Amygdala (tissue), 56 donors: ENCODE measurements at regions not wholly inside any gene's neighbourhood (a gene's known extent, or its start where the extent isn't known, plus 50 kb on each side); places are given as distances from the start of the nearest gene placed in this dataset.

ENCODE experiments used
- DNase-seq, 56 donors: peaks; one replicate each; lab custom pipeline; 2025; lab: John Stamatoyannopoulos, UW

DNA sequence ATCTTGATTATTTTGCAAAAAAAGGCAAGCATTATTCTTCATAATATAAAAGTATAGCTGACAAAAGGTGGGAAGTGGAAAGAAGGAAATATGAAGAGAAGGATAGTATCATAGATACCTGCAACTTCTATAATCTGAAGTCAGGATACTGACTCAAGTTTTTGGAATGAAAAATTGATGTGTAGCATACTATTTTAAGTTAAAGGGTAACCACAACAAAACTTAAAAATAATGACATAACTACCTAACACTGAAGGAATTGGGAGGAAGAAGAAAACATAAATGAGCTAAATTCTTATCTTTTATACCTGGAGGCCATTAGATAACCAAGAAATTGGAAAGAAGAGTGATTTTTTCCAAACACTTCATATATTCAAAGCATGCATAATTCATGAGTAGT lies 51.8 kb upstream of the TLE1 start:
- no peak for DNase-seq

DNA sequence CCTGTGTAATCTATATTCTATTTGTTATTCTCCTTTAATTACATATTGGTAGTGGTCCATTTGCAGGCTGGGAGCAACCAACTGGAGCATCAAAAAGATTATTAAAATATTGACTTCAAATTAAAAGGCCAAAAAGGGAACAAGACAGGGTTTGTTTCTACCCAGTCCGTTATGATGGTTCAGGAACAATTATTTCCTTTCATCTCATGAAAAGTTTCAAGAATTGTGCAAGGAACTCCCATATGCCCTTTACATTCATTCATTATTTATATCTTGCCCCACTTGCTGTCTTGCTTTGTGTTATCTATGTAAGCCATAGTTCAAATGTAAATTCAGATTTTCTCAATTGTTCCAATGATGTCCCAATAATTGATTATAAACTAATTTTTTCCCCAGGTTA lies 58.7 kb upstream of the TLE1 start:
- no peak for DNase-seq

DNA sequence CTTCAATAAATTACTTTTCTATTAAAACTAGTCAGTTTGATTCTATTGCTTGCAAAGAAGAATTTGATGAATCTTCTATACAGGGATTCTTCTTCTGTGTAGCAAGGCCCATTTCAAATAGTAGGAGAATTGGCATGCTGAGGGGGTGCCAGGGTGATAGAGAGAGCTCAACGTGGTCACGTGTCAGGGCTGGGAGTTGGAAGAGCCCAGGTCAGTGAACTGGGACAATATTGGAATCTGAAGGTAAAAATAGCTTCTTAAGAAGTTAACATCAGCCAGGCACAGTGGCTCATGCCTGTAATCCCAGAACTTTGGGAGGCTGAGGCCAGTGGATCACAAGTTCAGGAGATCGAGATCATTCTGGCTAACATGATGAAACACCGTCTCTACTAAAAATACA lies 64.1 kb upstream of the TLE1 start:
- no peak for DNase-seq

DNA sequence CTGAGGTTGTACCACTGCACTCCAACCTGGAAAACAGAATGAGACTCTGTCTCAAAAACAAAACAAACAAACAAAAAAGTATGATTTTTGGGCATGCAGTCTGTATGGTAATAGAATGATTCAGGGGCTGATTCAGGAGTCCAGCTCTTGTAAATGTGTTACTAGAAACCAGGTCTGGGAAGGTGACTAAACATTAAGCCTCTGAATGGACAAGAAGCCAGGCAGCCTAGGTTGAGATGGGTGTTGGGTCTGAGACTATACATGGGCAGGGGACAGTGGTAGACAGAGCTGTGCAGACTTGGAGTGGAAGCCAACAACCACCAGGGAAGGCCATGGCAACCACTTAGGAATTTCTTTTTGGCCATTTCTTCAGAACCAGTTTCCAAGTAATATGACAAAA lies 64.9 kb upstream of the TLE1 start:
- peak in 1 of 56 donors; percentile 7 for DNase-seq

DNA sequence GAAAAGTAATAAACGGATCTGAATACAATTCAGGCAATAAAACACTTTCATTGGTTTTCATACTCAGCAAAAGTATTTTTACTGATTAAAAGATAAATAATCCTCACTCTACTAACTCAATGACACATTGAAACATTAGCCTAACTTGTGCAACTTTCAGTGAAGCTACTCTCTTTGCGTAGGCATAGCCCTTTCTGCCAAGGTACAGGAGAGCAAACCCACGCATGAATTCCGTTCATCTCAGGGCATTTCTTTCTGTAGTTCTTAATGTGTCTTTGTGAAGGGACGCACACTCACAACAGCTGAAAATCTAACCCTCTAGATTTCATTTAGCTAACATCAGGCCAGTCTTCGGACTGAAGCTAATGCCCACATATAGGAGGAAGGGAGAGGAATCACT lies 66.4 kb upstream of the TLE1 start:
- no peak for DNase-seq

DNA sequence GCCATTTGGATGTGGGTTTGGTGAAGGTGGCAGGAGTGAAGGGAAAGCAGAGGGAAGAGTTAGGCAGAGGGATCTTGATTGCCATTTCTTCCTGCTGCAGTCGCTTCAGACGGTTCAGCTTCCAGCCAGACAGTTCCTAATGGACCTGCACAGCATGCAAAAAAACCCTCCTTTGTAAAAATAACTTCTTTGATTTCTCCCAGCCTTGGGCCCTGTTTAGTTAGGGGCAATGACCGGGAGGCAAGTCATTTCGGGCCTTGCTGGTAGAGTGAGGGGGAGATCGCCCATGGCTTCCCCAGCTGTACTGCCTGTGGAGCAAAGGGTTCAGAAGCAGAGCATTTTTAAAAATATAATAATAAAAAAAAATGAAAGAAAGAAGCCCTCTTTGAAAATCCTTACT lies 67.2 kb upstream of the TLE1 start:
- no peak for DNase-seq

DNA sequence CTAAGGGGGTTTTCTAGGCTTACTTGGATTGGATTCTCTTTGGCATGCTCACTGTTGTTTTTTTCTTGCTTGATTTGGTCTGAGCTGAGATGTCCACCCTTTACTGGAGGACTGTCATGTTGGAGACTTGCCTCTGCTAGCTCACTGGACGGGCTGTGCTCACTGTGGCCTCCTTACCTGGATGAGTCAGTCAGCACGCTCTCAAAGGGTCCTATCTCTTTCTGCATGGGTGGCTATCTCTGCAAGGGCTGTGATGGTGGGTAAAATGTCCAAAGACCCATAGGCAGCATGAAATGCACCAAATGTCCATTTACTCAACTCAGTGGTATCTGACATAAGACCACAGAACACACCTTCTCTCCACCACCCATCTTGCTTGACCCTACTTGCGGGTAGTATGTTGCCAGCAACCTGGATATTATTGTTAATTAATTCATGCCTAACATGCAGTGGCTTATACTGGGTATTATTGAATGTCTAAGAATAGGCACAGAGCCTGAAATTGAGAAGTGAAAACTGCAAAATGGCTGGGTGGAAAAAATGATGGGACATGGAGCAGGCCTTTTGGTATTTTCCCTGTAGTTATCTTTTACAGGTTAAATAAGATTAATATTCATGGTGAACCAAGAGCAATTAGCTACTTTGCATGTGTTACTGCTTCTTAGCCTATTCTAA lies 68.9 kb upstream of the TLE1 start:
- DNase-seq: no peak

DNA sequence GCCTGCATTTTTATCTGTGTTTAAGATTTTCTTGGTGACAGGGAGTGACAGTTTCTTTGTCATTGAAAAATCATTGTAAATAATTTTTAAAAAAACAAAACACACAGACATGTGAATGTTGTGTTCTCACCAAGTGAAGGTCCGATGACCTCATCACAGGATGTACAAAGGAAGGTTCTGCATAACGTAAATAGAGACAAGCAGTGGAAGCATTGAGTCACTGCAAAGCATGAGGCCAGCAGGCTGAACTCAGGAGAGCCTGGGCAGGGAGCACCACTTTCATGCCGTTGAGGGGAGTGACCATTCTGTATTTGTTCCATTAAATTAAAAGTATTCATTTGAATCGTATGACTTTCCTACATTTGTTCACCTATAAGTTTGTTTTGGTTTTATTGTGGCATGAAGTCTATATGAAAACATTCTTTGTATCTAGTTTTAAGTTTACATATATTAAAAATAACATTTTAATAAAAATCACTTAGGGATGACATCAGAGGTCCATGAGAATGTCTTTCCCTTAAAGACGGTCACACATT lies 70.4 kb upstream of the TLE1 start:
- DNase-seq: no peak

DNA sequence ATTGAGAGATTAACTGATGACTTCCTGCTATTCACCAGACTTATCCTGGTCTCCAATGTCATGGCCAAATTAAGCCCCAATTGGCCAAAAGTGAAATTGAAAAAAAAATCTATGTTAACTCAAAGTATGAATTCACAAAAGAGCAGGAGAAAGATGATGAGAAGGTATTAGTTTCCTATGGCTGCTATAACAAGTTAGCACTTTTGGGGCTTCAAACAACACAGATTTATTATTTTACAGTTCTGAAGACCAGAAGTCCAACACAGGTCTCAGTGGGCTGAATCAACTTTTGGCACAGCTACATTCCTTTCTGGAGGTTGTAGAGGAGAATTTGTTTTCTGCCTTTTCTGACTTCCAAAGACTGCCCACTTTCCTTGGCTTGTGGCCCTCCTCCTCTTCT lies 78.6 kb upstream of the TLE1 start:
- DNase-seq: no peak

DNA sequence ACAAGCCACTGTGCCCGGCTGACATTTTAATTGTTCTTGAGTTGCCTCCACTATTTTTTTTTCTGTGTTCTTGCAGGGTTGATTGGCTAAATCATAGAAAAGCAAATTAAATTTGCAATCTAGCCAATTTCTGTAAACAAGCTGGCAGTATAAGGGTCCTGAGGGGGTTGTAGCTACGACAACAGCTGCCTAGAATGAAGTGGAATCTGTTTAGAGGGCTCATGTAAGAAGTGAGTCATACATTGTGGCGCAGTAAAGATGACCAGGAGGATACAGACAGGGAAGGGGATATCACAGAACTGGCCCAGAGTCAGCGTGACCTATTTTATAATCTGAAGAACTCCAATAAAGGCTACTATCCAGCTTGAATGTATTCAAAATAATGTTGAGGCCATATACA lies 82.2 kb upstream of the TLE1 start:
- no peak for DNase-seq

DNA sequence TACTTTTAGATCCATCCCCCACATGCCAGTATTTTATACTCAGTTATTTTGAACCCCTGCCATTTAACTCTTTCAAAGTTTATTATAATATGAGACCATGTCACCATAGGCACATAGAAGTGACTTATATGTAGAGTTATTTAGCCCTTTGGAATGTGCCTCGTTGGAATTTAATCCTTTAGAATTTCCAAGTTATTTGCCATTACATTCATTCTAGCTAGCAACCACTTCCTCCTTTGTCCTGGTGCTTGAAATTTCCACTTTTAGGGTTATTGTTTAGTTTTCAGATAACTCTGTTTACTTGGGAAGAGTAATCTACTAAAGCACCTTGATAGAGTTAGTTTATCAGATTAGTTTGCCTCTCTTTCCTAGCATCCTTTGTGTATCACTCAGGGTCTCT lies 82.8 kb upstream of the TLE1 start:
- no peak for DNase-seq

DNA sequence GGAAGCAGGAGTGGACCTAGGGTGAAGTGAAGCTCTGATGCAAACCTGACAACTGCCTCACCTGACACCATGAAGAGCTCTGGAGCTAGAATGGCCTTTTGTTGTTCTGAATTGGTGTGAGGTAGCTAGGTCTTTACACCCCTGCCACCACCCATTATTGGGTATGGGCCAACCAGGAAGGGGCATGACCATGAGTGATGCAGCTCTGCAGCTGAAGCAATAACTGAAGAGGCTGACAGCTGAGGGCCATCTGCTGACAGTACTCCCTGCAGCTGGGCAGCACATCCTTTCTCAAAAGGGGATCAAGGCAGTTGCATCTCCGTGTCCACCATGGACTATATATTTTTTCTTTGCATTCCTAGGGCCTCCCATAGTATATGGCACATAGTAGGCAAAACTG lies 87.0 kb upstream of the TLE1 start:
- DNase-seq: no peak

DNA sequence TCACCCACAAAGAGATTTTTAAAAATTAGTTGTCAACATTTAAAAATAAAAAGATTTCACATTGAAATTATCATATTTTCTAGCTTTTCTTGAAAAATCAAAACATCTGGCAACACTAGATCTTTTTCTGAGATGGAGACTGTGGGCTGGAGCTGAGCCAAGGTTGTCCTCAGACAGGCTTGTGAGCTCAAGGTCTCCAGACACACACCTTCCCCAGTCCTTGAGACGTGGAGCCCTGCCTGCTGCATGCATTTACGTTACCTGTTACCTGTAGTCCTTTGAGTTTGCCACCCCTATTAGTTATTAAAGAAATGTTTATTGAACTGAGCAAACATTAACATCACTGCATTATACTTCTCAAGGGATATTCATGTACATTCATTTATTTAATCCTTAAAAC lies 87.5 kb upstream of the TLE1 start:
- DNase-seq: peak in 1 of 56 donors; percentile 1

DNA sequence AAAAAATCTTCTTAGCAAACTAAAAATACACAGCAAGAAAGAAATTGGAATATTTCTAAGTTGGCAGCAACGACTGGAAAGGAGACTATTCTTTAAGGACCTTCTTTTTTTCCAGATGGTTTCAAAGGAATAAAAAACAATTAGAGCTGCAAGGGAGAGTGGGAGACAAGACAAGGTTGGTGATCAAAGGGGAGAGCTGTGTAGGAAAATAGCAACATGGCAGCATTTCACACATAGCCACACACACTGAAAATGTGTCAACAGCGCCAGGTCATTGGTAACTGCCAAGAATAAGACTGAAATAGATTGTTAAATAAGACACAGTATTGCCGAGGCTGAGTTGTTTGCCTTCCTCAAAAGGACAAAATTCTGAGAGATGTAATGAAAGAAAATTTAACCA lies 88.1 kb upstream of the TLE1 start:
- DNase-seq: peak in 18 of 56 donors; percentile 1 to 38 (median 21)

DNA sequence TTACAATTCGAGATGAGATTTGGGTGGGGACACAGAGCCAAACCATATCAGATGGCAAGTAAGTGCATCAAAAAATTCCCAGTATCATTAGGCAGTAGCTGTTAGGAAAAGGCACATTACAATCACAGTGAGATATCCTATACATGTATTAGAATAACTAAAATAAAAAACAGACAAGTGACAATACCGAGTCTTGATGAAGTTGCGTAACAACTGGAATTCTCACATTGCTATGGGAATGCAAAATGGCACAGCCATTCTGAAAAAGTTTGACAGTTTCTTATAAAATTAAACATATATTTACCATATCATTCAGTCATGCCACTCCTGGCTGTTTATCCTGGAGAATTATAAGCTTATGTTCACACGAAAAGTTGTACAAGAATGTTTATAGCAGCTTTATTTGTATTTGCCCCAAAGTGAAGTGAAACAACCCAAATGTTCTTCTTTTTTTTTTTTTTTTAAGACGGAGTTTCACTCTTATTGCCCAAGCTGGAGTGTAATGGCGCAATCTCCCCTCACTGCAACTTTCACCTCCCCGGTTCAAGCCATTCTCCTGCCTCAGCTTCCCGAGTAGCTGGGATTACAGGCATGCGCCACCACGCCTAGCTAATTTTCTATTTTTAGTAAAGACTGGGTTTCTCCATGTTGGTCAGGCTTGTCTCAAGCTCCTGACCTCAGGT lies 93.1 kb upstream of the TLE1 start:
- DNase-seq: no peak

DNA sequence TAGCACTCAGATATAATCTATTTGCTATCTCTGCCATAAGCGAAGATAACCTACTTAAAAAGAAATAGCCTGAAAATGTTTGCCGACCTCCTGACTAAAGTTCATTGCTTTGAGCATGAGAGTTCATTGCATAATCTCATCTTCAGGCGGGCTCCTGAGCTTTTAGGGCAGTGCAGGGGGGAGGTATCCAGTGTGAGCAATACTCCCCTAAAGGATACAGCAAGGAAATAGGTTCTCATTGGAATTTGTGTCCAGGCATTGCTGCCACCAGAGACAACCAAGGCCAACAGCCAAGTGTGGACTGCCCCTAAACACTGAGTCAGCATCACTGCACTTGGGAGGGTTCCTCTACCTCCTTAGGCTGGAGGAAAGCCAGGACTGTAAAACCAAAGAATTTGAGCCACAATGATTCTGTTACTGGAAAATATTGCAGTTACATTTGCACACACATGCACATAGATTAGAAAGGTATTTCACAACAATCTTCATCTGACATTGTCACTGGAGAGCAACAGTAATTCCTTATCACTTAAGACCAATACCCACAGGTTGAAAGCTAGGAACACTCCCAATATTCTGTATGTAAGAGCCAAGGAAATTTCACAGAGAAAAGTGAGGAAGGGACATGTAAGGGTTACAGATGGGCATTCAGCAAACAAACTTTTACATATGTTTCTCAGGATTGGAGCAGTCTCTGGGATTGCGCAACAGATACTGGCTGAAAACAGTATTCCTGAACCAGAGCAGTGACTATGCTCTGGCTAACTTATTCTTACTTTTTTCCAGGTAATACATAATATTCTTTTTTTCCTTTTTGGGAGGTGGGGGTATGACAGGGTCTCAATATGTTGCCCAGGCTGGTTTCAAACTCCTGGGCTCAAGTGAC lies 98.6 kb upstream of the TLE1 start:
- peak in 2 of 56 donors; percentile 1 to 2 for DNase-seq

DNA sequence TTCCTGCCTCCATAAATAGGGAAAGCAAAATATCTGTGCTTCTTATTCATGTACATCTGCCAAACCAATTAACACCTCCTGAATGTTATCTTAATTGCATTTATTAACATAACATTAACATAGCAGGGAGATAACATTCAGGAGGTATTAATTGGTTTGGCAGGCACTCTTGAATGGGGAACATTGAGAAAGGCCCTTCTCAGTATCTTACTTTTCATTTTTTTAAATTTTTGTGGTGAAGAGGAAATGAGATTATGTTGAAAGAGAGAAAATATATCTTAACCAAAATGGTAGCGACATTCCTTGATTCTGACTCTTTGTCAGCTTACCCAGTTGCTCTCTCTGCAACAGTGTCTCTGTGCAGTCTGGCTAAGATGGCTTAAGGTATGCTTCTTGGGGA lies 100.4 kb upstream of the TLE1 start:
- no peak for DNase-seq

DNA sequence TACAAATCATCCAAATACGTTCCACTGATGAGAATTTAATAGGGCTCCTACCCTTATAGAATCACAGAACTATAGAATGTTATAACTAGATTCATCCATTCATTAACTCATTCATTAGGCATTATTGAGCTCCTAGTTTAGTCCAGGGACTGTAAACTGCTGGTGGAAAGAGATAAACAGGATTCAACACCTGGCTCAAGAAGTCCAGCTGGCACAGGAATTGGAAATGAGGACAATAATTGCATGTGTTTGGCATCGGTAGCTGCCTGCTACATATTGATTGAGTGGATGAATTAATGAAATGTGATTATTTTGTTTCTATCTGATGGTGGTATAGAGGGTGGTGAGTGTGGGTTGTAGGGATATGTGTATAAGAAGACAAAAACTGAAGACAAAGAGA lies 100.8 kb upstream of the TLE1 start:
- DNase-seq: no peak

DNA sequence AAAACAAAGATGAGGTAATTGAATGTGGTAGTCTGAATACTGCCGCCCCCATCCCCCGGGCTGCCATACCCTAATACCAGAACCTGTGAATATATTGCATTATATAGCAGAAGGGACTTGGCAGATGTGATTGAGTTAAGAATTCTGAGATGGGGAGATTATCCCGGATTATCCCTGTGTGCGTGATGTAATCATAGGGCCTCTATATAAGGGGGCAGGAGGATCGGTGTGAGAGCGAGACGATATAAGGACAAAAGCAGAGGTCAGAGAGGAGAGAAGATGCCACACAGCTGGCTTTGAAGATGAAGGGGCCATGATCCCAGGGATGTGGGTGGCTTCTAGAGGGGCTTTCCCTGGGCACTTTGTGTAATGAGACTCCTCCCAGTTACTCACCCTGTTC lies 101.7 kb upstream of the TLE1 start:
- DNase-seq: no peak

DNA sequence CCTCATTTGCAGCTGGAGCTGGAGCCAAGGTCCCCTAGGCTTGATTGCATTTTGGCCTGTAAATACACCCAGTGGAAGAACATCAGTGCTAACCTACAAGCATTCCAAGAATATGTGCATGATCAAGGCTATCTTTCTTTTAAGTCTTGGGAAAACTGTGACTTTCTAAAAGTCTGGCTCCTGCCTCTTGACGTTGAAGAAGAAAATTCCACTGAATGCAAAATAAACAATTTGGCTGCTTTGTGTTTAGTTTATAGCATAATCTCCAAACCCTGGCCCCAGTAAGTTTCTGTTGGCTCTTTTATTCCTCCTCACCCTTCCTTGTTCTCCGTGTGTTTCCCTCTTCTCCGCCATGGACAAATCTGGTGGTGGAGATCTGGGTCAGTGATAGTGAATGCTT lies 109.3 kb upstream of the TLE1 start:
- DNase-seq: no peak

DNA sequence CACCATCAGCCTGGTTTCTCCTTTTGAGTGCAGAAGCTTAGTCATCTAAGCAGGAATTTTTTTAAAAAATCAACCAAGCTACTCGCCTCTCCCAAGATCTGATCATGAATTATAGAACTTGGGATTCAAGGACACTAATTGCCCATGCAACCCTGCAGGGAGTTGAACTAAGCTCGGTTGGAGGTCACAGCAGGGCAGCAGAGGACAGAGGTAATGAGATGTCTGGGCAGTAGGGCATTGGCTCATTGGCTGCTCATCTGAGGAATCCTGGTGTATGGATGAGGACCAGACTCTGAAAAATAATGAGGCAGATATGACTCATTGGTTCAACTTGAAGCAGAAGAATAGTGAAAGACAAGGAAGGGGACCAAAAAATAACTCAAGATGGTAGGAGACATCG lies 111.8 kb upstream of the TLE1 start:
- no peak for DNase-seq
